ENCODE measurements at regions not wholly inside any gene's neighbourhood (a gene's known extent, or its start where the extent isn't known, plus 50 kb on each side); places are given as distances from the start of the nearest gene placed in this dataset.

DNA sequence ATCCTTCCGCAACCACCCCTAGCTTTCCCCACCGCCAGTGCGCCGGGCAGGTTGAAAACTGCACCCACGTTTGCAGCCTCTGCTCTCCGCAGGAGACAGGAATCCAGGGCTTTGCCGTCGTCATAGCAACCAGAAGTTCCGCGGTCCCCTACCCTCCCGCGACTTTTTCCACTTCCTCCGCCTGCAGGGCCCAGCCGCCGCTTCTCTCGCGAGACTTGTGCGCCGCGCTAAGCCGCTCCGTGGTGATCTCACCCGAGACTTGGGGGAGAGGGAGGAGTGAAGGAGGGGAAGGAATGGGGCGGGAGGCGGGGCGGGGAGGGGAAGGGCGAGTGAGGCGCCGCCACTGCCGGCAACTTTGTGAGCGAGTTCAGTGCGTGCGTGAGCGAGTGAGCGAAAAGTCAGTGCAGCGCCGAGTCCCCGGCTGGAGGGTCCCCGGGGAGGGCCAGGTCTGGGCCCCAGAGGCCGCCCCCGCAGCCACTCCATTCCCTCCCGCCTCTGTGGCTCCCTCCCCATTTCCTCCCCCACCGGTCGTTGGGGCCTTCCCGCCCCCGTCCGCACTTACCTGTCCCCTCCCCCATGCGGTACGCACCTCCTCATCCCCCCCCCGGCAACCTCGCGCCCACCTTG lies 413.0 kb downstream of the PCNX1 start, which contains the start of gene SIPA1L1 (continued):
- TF ChIP-seq SIN3B (IDR thresholded peaks at IDR 0.05; ENCODE audit: low read depth) = no peak
- 0 out of 2 replicates have a peak, but pooled peaks have one; percentile 6 for TF ChIP-seq CREM (IDR thresholded peaks at IDR 0.05; ENCODE audit: low read depth)
- TF ChIP-seq, protein P1, sequence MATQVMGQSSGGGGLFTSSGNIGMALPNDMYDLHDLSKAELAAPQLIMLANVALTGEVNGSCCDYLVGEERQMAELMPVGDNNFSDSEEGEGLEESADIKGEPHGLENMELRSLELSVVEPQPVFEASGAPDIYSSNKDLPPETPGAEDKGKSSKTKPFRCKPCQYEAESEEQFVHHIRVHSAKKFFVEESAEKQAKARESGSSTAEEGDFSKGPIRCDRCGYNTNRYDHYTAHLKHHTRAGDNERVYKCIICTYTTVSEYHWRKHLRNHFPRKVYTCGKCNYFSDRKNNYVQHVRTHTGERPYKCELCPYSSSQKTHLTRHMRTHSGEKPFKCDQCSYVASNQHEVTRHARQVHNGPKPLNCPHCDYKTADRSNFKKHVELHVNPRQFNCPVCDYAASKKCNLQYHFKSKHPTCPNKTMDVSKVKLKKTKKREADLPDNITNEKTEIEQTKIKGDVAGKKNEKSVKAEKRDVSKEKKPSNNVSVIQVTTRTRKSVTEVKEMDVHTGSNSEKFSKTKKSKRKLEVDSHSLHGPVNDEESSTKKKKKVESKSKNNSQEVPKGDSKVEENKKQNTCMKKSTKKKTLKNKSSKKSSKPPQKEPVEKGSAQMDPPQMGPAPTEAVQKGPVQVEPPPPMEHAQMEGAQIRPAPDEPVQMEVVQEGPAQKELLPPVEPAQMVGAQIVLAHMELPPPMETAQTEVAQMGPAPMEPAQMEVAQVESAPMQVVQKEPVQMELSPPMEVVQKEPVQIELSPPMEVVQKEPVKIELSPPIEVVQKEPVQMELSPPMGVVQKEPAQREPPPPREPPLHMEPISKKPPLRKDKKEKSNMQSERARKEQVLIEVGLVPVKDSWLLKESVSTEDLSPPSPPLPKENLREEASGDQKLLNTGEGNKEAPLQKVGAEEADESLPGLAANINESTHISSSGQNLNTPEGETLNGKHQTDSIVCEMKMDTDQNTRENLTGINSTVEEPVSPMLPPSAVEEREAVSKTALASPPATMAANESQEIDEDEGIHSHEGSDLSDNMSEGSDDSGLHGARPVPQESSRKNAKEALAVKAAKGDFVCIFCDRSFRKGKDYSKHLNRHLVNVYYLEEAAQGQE (IDR thresholded peaks at IDR 0.05; ENCODE audit: borderline replicate concordance) = no peak
- TF ChIP-seq, protein P1 (CRISPR knock-in tag; IDR thresholded peaks at IDR 0.05; ENCODE audit: low read depth) = no peak
- TF ChIP-seq ZBTB7A (IDR thresholded peaks at IDR 0.05; ENCODE audit: borderline replicate concordance, control insufficient read depth, low read depth, low read length) = peak; percentile 58; the same call in 1 of the 2 replicates
- TF ChIP-seq SETDB1 (IDR thresholded peaks at IDR 0.05; ENCODE audit: low read length) = no peak
- no peak for TF ChIP-seq MYNN (IDR thresholded peaks at IDR 0.05)
- no peak for TF ChIP-seq MYNN (CRISPR knock-in tag; IDR thresholded peaks at IDR 0.05)
- TF ChIP-seq ZFP36 (IDR thresholded peaks at IDR 0.05; ENCODE audit: low read depth, low read length, partially characterized antibody) = no peak
- TF ChIP-seq ZFX (CRISPR knock-in tag; IDR thresholded peaks at IDR 0.05) = peak; percentile 67
- TF ChIP-seq, protein P2, sequence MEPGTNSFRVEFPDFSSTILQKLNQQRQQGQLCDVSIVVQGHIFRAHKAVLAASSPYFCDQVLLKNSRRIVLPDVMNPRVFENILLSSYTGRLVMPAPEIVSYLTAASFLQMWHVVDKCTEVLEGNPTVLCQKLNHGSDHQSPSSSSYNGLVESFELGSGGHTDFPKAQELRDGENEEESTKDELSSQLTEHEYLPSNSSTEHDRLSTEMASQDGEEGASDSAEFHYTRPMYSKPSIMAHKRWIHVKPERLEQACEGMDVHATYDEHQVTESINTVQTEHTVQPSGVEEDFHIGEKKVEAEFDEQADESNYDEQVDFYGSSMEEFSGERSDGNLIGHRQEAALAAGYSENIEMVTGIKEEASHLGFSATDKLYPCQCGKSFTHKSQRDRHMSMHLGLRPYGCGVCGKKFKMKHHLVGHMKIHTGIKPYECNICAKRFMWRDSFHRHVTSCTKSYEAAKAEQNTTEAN (CRISPR knock-in tag; IDR thresholded peaks at IDR 0.05) = no peak
- no peak for TF ChIP-seq NR2F6 (CRISPR knock-in tag; IDR thresholded peaks at IDR 0.05)
- peak; percentile 98 for TF ChIP-seq RFX1 (IDR thresholded peaks at IDR 0.05)
- no peak for TF ChIP-seq GTF2E2 (tag; IDR thresholded peaks at IDR 0.05)
- TF ChIP-seq E2F3 (CRISPR knock-in tag; IDR thresholded peaks at IDR 0.05) = no peak
- TF ChIP-seq TCF7 (IDR thresholded peaks at IDR 0.05; ENCODE audit: borderline replicate concordance) = no peak
- TF ChIP-seq, protein P3, sequence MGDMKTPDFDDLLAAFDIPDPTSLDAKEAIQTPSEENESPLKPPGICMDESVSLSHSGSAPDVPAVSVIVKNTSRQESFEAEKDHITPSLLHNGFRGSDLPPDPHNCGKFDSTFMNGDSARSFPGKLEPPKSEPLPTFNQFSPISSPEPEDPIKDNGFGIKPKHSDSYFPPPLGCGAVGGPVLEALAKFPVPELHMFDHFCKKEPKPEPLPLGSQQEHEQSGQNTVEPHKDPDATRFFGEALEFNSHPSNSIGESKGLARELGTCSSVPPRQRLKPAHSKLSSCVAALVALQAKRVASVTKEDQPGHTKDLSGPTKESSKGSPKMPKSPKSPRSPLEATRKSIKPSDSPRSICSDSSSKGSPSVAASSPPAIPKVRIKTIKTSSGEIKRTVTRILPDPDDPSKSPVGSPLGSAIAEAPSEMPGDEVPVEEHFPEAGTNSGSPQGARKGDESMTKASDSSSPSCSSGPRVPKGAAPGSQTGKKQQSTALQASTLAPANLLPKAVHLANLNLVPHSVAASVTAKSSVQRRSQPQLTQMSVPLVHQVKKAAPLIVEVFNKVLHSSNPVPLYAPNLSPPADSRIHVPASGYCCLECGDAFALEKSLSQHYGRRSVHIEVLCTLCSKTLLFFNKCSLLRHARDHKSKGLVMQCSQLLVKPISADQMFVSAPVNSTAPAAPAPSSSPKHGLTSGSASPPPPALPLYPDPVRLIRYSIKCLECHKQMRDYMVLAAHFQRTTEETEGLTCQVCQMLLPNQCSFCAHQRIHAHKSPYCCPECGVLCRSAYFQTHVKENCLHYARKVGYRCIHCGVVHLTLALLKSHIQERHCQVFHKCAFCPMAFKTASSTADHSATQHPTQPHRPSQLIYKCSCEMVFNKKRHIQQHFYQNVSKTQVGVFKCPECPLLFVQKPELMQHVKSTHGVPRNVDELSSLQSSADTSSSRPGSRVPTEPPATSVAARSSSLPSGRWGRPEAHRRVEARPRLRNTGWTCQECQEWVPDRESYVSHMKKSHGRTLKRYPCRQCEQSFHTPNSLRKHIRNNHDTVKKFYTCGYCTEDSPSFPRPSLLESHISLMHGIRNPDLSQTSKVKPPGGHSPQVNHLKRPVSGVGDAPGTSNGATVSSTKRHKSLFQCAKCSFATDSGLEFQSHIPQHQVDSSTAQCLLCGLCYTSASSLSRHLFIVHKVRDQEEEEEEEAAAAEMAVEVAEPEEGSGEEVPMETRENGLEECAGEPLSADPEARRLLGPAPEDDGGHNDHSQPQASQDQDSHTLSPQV (IDR thresholded peaks at IDR 0.05) = no peak

Data from K562 (cell line).